Vagina (tissue), 2 donors: ENCODE measurements at regions not wholly inside any gene's neighbourhood (a gene's known extent, or its start where the extent isn't known, plus 50 kb on each side); places are given as distances from the start of the nearest gene placed in this dataset.
"Not testable (repeated sequence)": the region's sequence is repeated elsewhere in the genome, so short reads cannot be mapped to it uniquely, and the experiment has no call there.

ENCODE experiments used
- POLR2A ChIP-seq, 2 donors: fragments of 450-650 bp; IDR thresholded peaks; one replicate each; pipeline ENCODE4 v1.6.1; 2017; ENCODE audit warnings: antibody characterized with exemption in 2 of 2, mild to moderate bottlenecking in 2 of 2, moderate library complexity in 2 of 2
- POLR2AphosphoS5 ChIP-seq, 2 donors: sonication (generic); formaldehyde crosslinking; IDR thresholded peaks; one replicate each; pipeline ENCODE4 v1.9.0; 2017; ENCODE audit warnings: antibody characterized with exemption in 2 of 2, mild to moderate bottlenecking in 2 of 2, low read depth in 1 of 2; ENCODE audit not compliant: insufficient read depth in 1 of 2
- TF ChIP-seq, protein P1 (sequence below), 3 experiments: fragments of 450-650 bp in 2 of 3; fragments of 200-600 bp in 1 of 3; sonication (generic) in 1 of 3; IDR thresholded peaks; one replicate each; pipeline ENCODE4 v1.5.1; 2017 to 2019; ENCODE audit warnings: antibody characterized with exemption in 3 of 3, mild to moderate bottlenecking in 2 of 3, moderate library complexity in 2 of 3

DNA sequence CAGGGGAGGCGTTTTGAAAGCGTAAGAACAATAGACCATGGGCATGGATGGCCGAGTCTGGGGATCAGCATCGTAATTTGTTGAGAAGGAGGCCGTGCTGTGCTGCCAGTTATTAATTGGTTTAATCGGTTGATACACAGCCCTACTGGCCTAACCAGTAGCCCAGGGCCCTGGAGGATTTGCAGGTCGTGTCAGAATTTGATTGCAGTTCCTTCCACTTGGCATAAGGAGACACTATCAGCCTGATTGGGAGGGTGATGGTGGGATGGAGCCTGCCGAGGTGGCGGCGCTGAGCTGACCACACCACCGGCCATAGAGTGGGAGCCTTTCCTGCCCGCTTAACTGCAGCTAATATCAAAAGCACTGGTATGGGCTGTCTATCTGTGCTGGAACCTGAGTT, 133.4 kb downstream of the POTEH start:
- TF ChIP-seq, protein P1, sequence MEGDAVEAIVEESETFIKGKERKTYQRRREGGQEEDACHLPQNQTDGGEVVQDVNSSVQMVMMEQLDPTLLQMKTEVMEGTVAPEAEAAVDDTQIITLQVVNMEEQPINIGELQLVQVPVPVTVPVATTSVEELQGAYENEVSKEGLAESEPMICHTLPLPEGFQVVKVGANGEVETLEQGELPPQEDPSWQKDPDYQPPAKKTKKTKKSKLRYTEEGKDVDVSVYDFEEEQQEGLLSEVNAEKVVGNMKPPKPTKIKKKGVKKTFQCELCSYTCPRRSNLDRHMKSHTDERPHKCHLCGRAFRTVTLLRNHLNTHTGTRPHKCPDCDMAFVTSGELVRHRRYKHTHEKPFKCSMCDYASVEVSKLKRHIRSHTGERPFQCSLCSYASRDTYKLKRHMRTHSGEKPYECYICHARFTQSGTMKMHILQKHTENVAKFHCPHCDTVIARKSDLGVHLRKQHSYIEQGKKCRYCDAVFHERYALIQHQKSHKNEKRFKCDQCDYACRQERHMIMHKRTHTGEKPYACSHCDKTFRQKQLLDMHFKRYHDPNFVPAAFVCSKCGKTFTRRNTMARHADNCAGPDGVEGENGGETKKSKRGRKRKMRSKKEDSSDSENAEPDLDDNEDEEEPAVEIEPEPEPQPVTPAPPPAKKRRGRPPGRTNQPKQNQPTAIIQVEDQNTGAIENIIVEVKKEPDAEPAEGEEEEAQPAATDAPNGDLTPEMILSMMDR (IDR thresholded peaks at IDR 0.05), result not testable (repeated sequence)
- TF ChIP-seq POLR2A (IDR thresholded peaks at IDR 0.05); POLR2AphosphoS5 (IDR thresholded peaks at IDR 0.05; ENCODE audit: insufficient read depth in 1 of 2, low read depth in 1 of 2): not testable (repeated sequence)
